ENCODE measurements at regions not wholly inside any gene's neighbourhood (a gene's known extent, or its start where the extent isn't known, plus 50 kb on each side); places are given as distances from the start of the nearest gene placed in this dataset.
A peak's percentile ranks its signal among the peaks of the same experiment; 100 is the strongest.
"Not testable (repeated sequence)": the region's sequence is repeated elsewhere in the genome, so short reads cannot be mapped to it uniquely, and the experiment has no call there.

DNA sequence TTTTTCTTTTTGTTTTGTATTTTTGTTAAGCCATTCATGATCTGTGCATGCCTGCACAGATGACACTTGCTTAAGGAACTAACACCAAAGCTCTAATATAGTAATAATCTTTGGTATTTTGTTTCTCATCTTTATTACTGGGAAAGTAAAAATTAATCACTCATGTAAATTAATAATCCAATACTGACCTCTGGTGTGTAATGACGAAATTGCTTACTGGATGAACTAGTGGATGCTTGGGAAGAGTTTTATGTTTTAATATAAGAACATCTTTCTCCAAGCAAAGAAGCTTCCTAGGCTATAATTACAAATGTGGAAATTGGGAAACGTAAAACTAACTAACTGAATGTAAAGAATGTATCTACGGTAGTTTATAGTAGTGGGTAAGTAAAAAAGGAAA, 147.9 kb downstream of the POTEC start:
- TF ChIP-seq, protein P1, sequence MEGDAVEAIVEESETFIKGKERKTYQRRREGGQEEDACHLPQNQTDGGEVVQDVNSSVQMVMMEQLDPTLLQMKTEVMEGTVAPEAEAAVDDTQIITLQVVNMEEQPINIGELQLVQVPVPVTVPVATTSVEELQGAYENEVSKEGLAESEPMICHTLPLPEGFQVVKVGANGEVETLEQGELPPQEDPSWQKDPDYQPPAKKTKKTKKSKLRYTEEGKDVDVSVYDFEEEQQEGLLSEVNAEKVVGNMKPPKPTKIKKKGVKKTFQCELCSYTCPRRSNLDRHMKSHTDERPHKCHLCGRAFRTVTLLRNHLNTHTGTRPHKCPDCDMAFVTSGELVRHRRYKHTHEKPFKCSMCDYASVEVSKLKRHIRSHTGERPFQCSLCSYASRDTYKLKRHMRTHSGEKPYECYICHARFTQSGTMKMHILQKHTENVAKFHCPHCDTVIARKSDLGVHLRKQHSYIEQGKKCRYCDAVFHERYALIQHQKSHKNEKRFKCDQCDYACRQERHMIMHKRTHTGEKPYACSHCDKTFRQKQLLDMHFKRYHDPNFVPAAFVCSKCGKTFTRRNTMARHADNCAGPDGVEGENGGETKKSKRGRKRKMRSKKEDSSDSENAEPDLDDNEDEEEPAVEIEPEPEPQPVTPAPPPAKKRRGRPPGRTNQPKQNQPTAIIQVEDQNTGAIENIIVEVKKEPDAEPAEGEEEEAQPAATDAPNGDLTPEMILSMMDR (IDR thresholded peaks at IDR 0.05), result peak in 1 of 6 experiments; percentile 22
- not testable (repeated sequence) for TF ChIP-seq POLR2A, EP300, POLR2AphosphoS5 (IDR thresholded peaks at IDR 0.05)
